Activated CD4-positive, CD25-positive, alpha-beta regulatory T cell treated with anti-CD3 and anti-CD28 coated beads, Interleukin-2, amount 50 U/mL, for 24 hours (primary cell): ENCODE measurements at regions not wholly inside any gene's neighbourhood (a gene's known extent, or its start where the extent isn't known, plus 50 kb on each side); places are given as distances from the start of the nearest gene placed in this dataset.

Experiments used
- ATAC-seq, 2 donors: fragments of 150-1000 bp; cut with Tn5 transposase; one replicate each; pipeline ENCODE4 v1.10.0; 2021; ENCODE audit warnings: mild to moderate bottlenecking in 1 of 2, moderate library complexity in 1 of 2

GRCh38 chr2:425947-426346 lies 138.1 kb upstream of the ALKAL2 start:
- ATAC-seq: no peak

- no peak for ATAC-seq
Observed at GRCh38 chr2:425243-425642, 137.4 kb upstream of the ALKAL2 start.

- ATAC-seq: no peak
Observed at GRCh38 chr2:424306-425171, 136.6 kb upstream of the ALKAL2 start.

- ATAC-seq: no peak
Observed at GRCh38 chr2:423479-423878, 135.6 kb upstream of the ALKAL2 start.

GRCh38 chr2:422676-423435 lies 135.0 kb upstream of the ALKAL2 start:
- ATAC-seq: no peak

- ATAC-seq: no peak
Observed at GRCh38 chr2:421406-421805, 133.5 kb upstream of the ALKAL2 start.

GRCh38 chr2:419687-420317 lies 131.9 kb upstream of the ALKAL2 start:
- ATAC-seq: no peak

- ATAC-seq: no peak
Observed at GRCh38 chr2:417662-418061, 129.8 kb upstream of the ALKAL2 start.

- no peak for ATAC-seq
Observed at GRCh38 chr2:417006-417405, 129.1 kb upstream of the ALKAL2 start.

GRCh38 chr2:415986-416610 lies 128.2 kb upstream of the ALKAL2 start:
- no peak for ATAC-seq

- no peak for ATAC-seq
Observed at GRCh38 chr2:409523-409922, 121.6 kb upstream of the ALKAL2 start.

GRCh38 chr2:407630-408029 lies 119.7 kb upstream of the ALKAL2 start:
- no peak for ATAC-seq

- no peak for ATAC-seq
Observed at GRCh38 chr2:406876-407275, 119.0 kb upstream of the ALKAL2 start.

GRCh38 chr2:406231-406630 lies 118.3 kb upstream of the ALKAL2 start:
- ATAC-seq: no peak

- no peak for ATAC-seq
Observed at GRCh38 chr2:404581-404980, 116.7 kb upstream of the ALKAL2 start.

GRCh38 chr2:403682-404081 lies 115.8 kb upstream of the ALKAL2 start:
- ATAC-seq: no peak

GRCh38 chr2:402721-403120 lies 114.8 kb upstream of the ALKAL2 start:
- ATAC-seq: no peak

GRCh38 chr2:402206-402605 lies 114.3 kb upstream of the ALKAL2 start:
- ATAC-seq: no peak

- no peak for ATAC-seq
Observed at GRCh38 chr2:401019-401679, 113.3 kb upstream of the ALKAL2 start.

GRCh38 chr2:397926-398325 lies 110.0 kb upstream of the ALKAL2 start:
- ATAC-seq: no peak

GRCh38 chr2:397521-397920 lies 109.6 kb upstream of the ALKAL2 start:
- no peak for ATAC-seq

- ATAC-seq: no peak
Observed at GRCh38 chr2:396903-397302, 109.0 kb upstream of the ALKAL2 start.

- ATAC-seq: no peak
Observed at GRCh38 chr2:395886-396285, 108.0 kb upstream of the ALKAL2 start.
